Neuronal stem cell (in vitro differentiated cells): ENCODE measurements at regions not wholly inside any gene's neighbourhood (a gene's known extent, or its start where the extent isn't known, plus 50 kb on each side); places are given as distances from the start of the nearest gene placed in this dataset.

Experiments
- DNase-seq: peaks from one replicate; pipeline ENCODE4 v3.0.0-alpha.2; 2013; ENCODE audit warnings: low spot score
- H2AFZ ChIP-seq: one replicate; pipeline ENCODE4 v1.6.1; 2013; ENCODE audit warnings: mild to moderate bottlenecking, low read length, inconsistent platforms
- H2AK5ac ChIP-seq: 2 replicates; pipeline ENCODE4 v1.6.1; 2013; ENCODE audit warnings: low read depth, mild to moderate bottlenecking, inconsistent platforms, low read length, moderate library complexity, mixed read lengths
- H2BK120ac ChIP-seq: 2 replicates; pipeline ENCODE4 v1.6.1; 2013; ENCODE audit warnings: low read depth, mild to moderate bottlenecking, inconsistent platforms, low read length, moderate library complexity, mixed read lengths
- H2BK12ac ChIP-seq: one replicate; pipeline ENCODE4 v1.6.1; 2013; ENCODE audit warnings: low read length, inconsistent platforms
- H2BK15ac ChIP-seq: 2 replicates; pipeline ENCODE4 v1.6.1; 2013; ENCODE audit warnings: mild to moderate bottlenecking, low read length, inconsistent platforms, mixed read lengths
- H2BK5ac ChIP-seq: one replicate; pipeline ENCODE4 v1.6.1; 2013; ENCODE audit warnings: inconsistent platforms, mild to moderate bottlenecking, low read length, moderate library complexity
- H3K14ac ChIP-seq: one replicate; pipeline ENCODE4 v1.6.1; 2013; ENCODE audit warnings: low read length, inconsistent platforms
- H3K18ac ChIP-seq: 2 replicates; pipeline ENCODE4 v1.6.1; 2013; ENCODE audit warnings: low read length, inconsistent platforms
- H3K23ac ChIP-seq: 2 replicates; pipeline ENCODE4 v1.6.1; 2013; ENCODE audit warnings: low read depth, mild to moderate bottlenecking, mixed read lengths, low read length, inconsistent platforms; ENCODE audit not compliant: poor library complexity
- H3K27ac ChIP-seq: replicated peaks from 3 replicates; pipeline ENCODE4 v1.5.1; 2013; ENCODE audit warnings: low read length, inconsistent platforms
- H3K27me3 ChIP-seq, 3 experiments: 2 replicates each; pipeline ENCODE4 v1.6.1; 2013; ENCODE audit warnings: low read length in 3 of 3, mild to moderate bottlenecking in 2 of 3, inconsistent platforms in 1 of 3, low read depth in 1 of 3, mixed read lengths in 1 of 3, moderate library complexity in 1 of 3; ENCODE audit not compliant: control insufficient read depth in 3 of 3, insufficient read depth in 3 of 3
- H3K36me3 ChIP-seq, 2 donors: replicated peaks in 1 of 2; 2 replicates each; pipeline ENCODE4 v1.6.1; 2013; ENCODE audit warnings: low read length in 2 of 2; ENCODE audit not compliant: control insufficient read depth in 2 of 2, insufficient read depth in 2 of 2
- H3K4ac ChIP-seq: 2 replicates; pipeline ENCODE4 v1.6.1; 2013; ENCODE audit warnings: inconsistent platforms, mild to moderate bottlenecking, low read length, moderate library complexity
- H3K4me1 ChIP-seq, 2 donors: 1 replicate in 1 of 2; 2 replicates in 1 of 2; pipeline ENCODE4 v1.6.1; 2013; ENCODE audit warnings: low read length in 2 of 2, low read depth in 1 of 2; ENCODE audit not compliant: control insufficient read depth in 2 of 2, insufficient read depth in 1 of 2
- H3K4me2 ChIP-seq: one replicate; pipeline ENCODE4 v1.6.1; 2013; ENCODE audit warnings: mild to moderate bottlenecking, low read length, inconsistent platforms; ENCODE audit not compliant: insufficient read depth, poor library complexity, severe bottlenecking
- H3K4me3 ChIP-seq, 2 donors: 2 replicates each; pipeline ENCODE4 v1.5.1; 2013; ENCODE audit warnings: low read length in 2 of 2, mild to moderate bottlenecking in 2 of 2, inconsistent platforms in 1 of 2, moderate library complexity in 1 of 2
- H3K79me1 ChIP-seq: one replicate; pipeline ENCODE4 v1.6.1; 2013; ENCODE audit warnings: low read depth, mild to moderate bottlenecking, inconsistent platforms, low read length, moderate library complexity
- H3K9ac ChIP-seq: one replicate; pipeline ENCODE4 v1.6.1; 2013; ENCODE audit warnings: mild to moderate bottlenecking, low read depth, low read length, inconsistent platforms; ENCODE audit not compliant: poor library complexity
- H3K9me3 ChIP-seq, 2 donors: replicated peaks in 1 of 2; 2 replicates each; pipeline versions ENCODE3 to v1.6.1; 2013; ENCODE audit warnings: low read length in 2 of 2, mild to moderate bottlenecking in 2 of 2, inconsistent platforms in 1 of 2, low read depth in 1 of 2, mixed read lengths in 1 of 2, moderate library complexity in 1 of 2; ENCODE audit not compliant: control insufficient read depth in 2 of 2, insufficient read depth in 1 of 2
- H4K8ac ChIP-seq: one replicate; pipeline ENCODE4 v1.6.1; 2013; ENCODE audit warnings: low read depth, mild to moderate bottlenecking, inconsistent platforms, low read length, moderate library complexity
- H4K91ac ChIP-seq: one replicate; pipeline ENCODE4 v1.6.1; 2013; ENCODE audit warnings: low read length, low read depth, mild to moderate bottlenecking, inconsistent platforms; ENCODE audit not compliant: poor library complexity
- WGBS, 2 donors: extraction: QIAGEN DNeasy Blood & Tissue Kit; methylation state at CpG; one replicate each; pipeline ENCODE4 v1.1.7; 2013; ENCODE audit warnings: missing lambda C conversion rate in 2 of 2, mixed read lengths in 1 of 2; ENCODE audit not compliant: insufficient read length in 2 of 2, insufficient replicate concordance in 1 of 2; ENCODE audit errors: extremely low coverage in 2 of 2; 5-methylcytosine and 5-hydroxymethylcytosine counted together

DNA sequence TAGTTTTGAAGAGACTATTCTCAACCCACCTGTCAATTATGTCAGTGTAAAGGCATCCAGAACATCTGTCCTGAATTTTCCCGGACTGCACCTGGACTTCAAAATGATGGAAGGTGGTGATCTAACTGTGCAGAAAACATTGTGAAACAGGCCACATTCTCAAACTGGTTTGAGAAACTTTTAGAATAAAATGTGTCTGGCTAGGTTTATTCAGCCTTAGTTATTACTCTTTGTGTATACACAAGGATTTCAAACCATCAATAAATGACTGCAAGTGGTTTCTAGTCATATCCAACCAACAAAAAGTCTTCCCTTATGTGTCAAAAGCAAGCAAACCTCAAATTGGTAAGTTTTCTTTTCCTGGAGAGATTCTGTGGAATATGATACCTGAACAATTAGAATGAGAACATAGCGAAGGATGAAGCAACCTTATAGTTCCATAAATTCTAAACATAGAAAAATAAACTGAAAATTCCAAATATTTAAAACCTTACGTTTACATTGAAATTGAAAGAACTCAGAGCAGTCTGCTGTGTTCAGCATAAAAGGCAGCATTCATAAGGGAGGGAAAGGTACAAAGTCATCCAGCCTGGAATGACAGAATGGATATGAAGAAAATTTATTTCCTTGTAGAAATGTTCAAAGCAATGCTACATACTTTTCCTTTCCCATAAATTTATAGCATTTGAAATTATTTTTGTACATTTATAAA, 306.6 kb upstream of the TGFBR2 start:
- H3K18ac ChIP-seq = no peak overlapping the region
- H3K27ac ChIP-seq = no peak overlapping the region
- H3K4me1 ChIP-seq = peaks cover 0 to 5% of the 10 kb centered on the region in 2 donors
- no peak overlapping the region for H3K9ac ChIP-seq
- H2BK15ac ChIP-seq = no peak overlapping the region
- no peak overlapping the region for H3K4me3 ChIP-seq
- no peaks in the 10 kb centered on the region for H3K79me1 ChIP-seq
- no peak for DNase-seq
- H2BK5ac ChIP-seq = no peak overlapping the region
- no peak overlapping the region for H3K14ac ChIP-seq
- H2BK12ac ChIP-seq = no peak overlapping the region
- H3K36me3 ChIP-seq = no peaks in the 10 kb centered on the region
- H3K23ac ChIP-seq = no peak overlapping the region
- H3K27me3 ChIP-seq = no peaks in the 10 kb centered on the region
- H3K4me2 ChIP-seq = no peak overlapping the region
- peaks cover 0 to 4% of the 10 kb centered on the region in 2 donors for H3K9me3 ChIP-seq
- H2AK5ac ChIP-seq = no peak overlapping the region
- H4K8ac ChIP-seq = no peak overlapping the region
- H3K4ac ChIP-seq = no peak overlapping the region
- H2BK120ac ChIP-seq = no peak overlapping the region
- H4K91ac ChIP-seq = no peak overlapping the region
- H2AFZ ChIP-seq = no peak overlapping the region
- WGBS, 2 donors = no CpG with 5 or more reads among the region's 3 CpGs

DNA sequence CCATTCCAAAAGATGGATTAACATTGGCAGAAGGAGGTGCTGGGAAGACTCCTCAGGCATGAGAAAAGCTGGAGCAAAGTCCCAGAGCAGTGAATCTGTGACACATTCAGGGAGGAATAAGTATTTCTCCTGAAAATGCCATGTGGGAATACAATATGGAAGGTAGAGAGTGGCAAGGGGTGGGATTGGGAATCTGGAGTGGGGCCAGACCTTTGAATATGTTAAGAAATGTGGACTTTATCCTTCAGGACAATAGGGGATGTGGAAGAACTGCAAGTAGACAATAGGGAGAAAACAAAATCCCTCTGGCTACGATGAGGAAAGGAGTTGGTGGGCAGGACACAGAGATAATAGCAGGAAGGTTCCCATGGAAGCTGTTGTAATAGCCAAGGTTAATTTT, 305.6 kb upstream of the TGFBR2 start:
- Histone ChIP-seq H3K27me3 (no peaks in the 10 kb centered on the region), H3K79me1 (no peaks in the 10 kb centered on the region), H3K18ac (no peak overlapping the region), H2BK120ac (no peak overlapping the region), H4K8ac (no peak overlapping the region), H3K4me3 (no peak overlapping the region), H3K4me1 (peaks cover 0 to 5% of the 10 kb centered on the region in 2 donors), H3K4me2 (no peak overlapping the region), H3K9me3 (peaks cover 0 to 4% of the 10 kb centered on the region in 2 donors), H2AFZ (peak overlapping the region; percentile 15), H3K36me3 (no peaks in the 10 kb centered on the region), H3K9ac (no peak overlapping the region), H2BK5ac (no peak overlapping the region), H3K4ac (no peak overlapping the region), H2AK5ac (no peak overlapping the region), H3K27ac (no peak overlapping the region), H2BK15ac (no peak overlapping the region), H3K23ac (no peak overlapping the region), H3K14ac (no peak overlapping the region), H2BK12ac (no peak overlapping the region), H4K91ac (no peak overlapping the region)
- WGBS, 2 donors = no CpG with 5 or more reads among the region's 1 CpG
- DNase-seq = no peak

DNA sequence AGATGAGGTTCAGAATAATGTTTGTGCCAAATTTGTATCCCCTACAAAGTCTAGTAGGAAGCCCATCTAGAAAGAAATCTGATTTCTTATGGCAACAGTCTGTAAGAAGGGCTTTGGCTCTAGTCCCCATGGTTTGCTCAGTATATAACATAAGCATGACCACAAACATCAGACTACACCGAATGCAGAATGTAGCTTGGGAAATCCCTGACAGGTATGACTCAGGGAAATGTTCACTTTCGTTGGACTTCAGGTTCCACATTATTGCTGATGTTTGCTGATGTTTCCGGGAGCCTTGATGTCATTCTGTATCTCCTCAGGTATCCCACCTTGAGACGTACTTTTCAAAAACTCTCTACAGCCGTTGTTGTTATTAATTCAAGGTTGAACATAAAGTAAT, 304.4 kb upstream of the TGFBR2 start:
- no peak overlapping the region for H3K23ac ChIP-seq
- no peak overlapping the region for H2BK12ac ChIP-seq
- no peaks in the 10 kb centered on the region for H3K27me3 ChIP-seq
- H2AFZ ChIP-seq = no peak overlapping the region
- no peak overlapping the region for H3K9ac ChIP-seq
- H3K36me3 ChIP-seq = no peaks in the 10 kb centered on the region
- H3K79me1 ChIP-seq = no peaks in the 10 kb centered on the region
- no peak overlapping the region for H2AK5ac ChIP-seq
- H2BK120ac ChIP-seq = no peak overlapping the region
- DNase-seq = no peak
- no peak overlapping the region for H3K27ac ChIP-seq
- H4K8ac ChIP-seq = no peak overlapping the region
- H3K18ac ChIP-seq = no peak overlapping the region
- no peak overlapping the region for H3K4ac ChIP-seq
- H2BK15ac ChIP-seq = no peak overlapping the region
- H3K4me2 ChIP-seq = no peak overlapping the region
- H3K14ac ChIP-seq = no peak overlapping the region
- no CpG with 5 or more reads among the region's 5 CpGs for WGBS, 2 donors
- H3K4me3 ChIP-seq = no peak overlapping the region
- no peak overlapping the region for H2BK5ac ChIP-seq
- H3K4me1 ChIP-seq = peaks cover 0 to 4% of the 10 kb centered on the region in 2 donors
- H3K9me3 ChIP-seq = peaks cover 0 to 4% of the 10 kb centered on the region in 2 donors
- no peak overlapping the region for H4K91ac ChIP-seq

DNA sequence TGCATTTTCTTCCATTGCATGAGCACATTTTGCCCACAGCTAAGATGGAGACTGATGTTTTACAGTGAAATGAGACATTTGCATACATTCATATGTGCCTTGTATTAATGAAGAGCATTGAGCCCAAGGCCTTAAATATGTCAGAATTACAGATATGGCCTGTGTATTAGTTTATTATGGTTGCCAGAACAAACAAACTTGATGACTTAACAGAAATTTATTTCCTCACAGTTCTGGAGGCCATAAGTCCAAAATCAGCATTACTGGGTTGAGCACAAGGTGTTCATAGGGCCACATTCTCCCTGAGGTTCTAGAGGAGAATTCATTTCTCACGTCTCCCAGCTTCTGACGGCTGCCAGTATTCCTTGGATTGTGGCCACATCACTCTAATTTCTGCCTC, 302.6 kb upstream of the TGFBR2 start:
- Histone ChIP-seq H4K8ac (no peak overlapping the region), H3K9me3 (peaks cover 0 to 4% of the 10 kb centered on the region in 2 donors), H3K4me3 (no peak overlapping the region), H3K14ac (no peak overlapping the region), H3K4me1 (peaks cover 0 to 4% of the 10 kb centered on the region in 2 donors), H3K36me3 (no peaks in the 10 kb centered on the region), H3K4ac (no peak overlapping the region), H2AK5ac (no peak overlapping the region), H2BK5ac (no peak overlapping the region), H2BK12ac (no peak overlapping the region), H3K9ac (no peak overlapping the region), H3K27me3 (no peaks in the 10 kb centered on the region), H3K18ac (no peak overlapping the region), H2AFZ (no peak overlapping the region), H3K4me2 (no peak overlapping the region), H2BK120ac (no peak overlapping the region), H3K79me1 (no peaks in the 10 kb centered on the region), H3K23ac (no peak overlapping the region), H2BK15ac (no peak overlapping the region), H4K91ac (no peak overlapping the region), H3K27ac (no peak overlapping the region)
- WGBS, 2 donors = no CpG with 5 or more reads among the region's 2 CpGs
- DNase-seq = no peak
